Bone marrow (tissue), 2 donors: ENCODE measurements at regions not wholly inside any gene's neighbourhood (a gene's known extent, or its start where the extent isn't known, plus 50 kb on each side); places are given as distances from the start of the nearest gene placed in this dataset.

Source experiments
- DNase-seq, 2 donors: peaks; one replicate each; lab custom pipeline; 2025; lab: John Stamatoyannopoulos, UW

DNA sequence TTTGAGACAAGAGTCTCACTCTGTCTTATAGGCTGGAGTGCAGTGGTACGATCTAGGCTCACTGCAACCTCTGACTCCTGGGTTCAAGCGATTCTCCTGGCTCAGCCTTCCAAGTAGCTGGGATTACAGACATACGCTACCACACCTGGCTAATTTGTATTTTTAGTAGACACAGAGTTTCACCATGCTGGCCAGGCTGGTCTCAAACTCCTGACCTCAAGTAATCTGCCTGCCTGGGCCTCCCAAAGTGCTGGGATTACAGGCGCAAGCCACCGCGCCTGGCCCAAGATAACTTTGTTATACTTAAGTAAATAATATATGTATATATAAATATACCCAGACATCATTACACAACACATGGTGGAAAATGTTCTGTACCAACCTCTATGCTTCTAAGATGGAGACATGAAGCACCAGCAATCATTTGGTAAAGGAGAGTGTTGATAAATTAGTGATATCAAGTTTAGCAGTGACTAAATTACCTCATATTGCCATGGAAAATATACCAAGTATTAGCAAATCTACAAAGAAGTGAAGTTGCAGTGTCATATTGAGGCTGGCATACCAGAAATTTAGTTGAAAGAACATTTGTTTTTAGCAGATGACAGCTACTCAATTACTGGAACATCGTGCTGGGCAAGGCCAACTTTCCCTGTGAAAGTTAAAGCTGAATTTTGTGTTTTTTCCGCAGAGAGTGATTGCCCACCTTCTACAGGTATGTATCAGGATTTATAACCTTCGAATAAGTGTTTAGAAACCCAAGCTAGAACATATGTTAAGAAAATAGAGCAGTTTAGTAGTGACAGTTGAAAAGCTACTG is 177.7 kb downstream of the MYCN start:
- no peak for DNase-seq

DNA sequence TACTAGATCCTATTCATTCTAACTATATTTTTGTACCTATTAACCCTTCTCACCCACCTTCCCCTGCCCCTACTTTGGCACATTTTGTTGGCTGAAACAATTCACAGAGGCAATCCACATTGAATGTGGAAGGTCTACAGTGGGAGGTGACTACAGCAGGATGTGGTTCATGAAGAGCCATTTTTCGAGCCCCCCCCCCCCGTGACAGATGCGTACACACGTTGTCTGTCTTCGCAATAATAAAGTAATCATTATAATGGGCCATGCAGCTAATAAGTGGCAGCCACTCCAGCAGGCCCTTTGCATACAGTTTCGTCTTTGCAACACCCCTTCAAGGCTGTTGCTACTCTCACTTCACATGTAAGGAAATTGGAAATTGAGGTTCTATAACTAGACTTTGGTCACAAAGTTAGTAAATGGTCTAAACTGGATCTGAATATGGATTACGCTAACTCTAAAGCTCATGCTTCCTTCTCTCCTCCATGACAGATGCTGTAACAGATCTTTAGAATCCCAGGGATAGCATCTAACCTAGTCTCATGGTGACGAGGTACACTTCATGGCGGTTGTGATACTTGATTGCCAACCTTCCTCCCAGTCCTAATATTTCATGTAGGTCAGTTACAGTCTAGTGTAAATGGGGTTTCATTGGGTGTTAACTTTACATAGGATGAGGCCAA is 176.8 kb downstream of the MYCN start:
- no peak for DNase-seq

DNA sequence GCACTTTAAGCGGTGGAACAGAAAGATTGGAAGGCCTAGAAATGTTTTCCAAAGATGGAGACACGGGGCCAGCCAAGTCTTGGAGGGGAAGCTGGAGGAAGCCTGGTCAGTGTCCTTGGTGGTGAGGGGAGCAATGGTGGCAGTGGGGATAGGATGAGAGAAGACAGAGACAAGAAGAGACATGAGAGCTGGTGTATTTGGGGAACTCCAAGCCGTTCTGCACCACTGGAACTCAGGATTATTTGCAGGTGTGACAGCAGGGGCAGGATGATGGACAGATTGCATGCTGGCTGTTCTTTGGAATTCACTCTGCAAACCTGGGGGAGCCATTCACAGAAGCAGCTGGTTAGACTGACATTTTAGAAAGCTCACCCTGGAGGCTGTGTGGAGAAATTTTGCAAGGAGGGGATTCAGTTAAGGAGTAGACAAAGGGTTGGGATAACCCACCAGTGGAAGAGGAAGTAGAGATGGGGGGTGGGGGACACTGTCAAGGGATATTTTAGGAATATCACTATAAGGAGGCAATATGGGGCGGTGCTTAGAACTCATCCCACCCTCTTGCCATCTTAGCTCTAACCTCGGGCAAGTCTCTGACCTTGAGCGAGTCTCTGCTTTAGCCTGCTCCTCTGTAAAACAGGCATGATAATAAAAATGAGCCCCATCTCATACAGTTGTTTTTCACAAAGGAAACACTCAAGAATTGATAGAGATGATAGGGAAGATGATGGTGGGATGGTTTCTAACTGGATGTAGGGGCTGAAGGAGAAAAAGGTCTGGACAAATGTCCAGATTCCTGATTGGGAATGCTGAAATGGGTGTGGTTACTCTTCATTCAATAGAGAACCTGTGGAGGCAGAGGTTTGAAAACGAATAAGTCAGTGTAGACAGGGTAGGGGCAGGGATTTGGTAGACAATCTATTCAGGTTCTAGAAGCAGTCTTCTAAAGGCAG is 175.8 kb downstream of the MYCN start:
- no peak for DNase-seq

DNA sequence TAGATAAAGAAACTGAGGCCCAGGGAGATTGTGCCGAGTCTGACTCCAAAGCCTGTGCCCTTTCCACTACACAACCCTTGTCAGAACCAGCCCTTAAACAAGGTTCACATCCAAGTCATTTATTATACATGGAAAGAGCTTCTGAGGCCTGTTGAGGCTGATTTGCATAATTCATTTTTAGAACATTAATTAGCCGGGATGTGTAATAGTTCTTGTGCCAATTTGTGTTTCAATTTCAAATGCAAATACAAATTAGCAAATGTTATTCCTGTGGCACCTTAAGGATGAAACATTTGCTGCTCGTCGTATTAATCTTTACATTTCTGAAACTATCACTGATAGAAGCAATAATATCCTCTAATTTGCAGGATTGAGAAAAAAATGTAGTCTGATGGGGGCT is 174.9 kb downstream of the MYCN start:
- DNase-seq: no peak

DNA sequence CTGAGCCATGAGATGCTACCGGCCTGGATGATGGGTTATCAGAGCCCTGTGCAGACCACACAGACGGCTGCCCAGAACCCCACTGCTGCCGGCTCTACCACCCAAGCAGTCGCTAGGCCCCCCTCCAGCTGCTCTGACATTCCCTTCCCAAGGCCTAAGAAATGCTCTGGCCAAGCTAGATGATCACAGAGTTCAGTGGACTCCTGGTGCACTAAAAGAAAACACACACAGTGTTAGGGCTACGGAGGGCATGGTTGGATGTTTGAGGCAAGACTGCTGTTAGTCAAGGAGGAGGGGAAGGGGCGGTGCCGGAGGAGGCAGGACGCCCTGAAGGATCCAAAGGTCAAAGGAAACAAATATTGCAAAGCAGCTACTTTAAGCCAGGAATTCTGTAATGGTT is 174.5 kb downstream of the MYCN start:
- no peak for DNase-seq

DNA sequence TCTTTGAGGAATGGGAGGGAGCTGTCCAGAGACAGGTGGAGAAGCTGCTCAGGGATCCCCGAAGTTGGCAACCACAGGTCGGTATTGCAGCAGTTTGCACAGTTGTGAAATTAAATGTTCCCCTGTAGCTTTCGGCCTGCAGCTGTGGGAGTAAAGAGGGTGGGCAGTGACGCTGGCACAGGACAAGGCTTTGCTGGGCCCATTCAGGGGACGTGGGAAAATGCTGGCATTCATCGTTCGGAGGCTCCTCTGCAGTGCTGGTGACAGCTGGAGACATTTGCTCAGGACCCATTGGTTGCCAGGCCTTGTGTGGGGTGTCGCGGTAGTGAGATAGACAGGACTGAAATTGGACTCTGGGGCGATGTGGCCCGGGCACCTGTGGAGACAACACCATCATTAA is 173.7 kb downstream of the MYCN start:
- no peak for DNase-seq

DNA sequence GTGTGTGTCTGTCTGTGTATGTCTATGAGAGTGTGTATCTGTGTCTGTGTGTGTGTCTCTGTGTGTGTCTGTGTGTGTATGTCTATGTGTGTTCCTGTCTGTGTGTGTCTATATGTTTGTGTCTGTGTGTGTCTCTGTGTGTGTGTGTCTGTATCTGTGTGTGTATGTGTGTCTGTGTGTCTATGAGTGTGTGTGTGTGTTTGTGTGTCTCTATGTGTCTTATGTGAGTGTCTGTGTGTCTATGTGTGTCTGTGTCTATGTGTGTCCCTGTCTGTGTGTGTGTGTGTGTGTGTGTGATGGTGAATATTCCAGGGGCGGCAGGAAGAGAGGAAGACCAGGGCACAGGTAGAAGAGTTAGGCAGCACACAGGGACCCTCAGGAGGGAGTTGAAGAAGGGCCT is 173.2 kb downstream of the MYCN start:
- no peak for DNase-seq

DNA sequence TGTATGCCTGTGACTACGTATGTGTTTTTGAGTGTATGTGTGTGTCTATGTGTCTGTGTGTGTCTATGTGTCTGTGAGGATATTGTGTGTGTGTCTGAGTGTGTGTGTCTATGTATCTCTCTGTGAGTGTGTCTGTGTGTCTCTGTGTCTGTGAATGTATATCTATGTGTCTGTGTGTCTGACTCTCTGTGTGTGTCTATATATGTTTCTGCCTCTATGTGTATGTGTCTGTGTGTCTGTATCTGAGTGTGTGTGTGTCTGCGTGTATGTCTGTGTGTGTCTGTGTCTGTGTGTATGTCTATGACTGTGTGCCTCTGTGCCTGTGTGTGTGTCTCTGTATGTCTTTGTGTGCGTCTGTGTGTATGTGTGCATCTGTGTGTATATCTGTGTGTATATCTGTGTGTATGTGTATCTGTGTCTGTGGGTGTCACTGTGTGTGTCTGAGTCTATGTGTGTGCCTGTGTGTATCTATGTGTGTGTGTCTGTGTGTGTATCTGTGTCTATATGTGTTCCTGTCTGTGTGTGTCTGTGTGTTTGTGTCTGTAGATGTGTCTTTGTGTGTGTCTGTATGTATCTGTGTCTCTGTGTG is 172.7 kb downstream of the MYCN start:
- DNase-seq: no peak

DNA sequence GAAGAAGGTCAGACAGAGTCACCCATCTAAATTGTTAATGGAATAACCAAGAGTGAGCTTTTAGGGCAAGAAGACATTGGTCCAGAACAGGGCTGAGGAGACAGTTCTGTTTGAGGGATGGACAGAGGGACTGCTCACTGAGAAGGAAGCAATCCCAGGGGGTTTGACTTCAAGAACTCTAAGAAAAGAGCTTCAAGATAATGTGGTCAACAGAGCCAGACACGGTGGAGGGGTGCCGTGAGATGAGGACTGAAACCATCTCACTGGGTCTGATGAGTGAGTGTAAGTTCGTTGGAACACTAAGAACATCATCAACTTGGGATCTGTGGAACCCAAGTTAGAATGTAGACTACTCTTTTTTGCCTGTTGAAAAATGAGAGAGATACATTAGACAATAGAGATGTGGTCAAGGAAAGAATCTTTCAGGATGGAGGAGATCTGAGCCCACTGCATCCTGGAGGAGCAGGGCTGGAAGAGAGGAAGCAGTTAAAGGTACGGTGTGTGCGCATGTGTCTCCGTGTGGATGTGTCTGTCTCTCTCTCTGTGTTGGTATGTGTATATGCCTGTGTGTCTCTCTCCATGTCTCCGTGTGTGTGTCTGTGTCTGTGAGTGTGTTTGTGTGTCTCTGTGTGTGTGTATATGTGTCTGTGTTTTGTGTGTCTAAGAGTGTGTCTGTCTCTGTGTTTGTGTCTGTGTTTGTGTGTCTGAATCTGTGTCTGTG is 172.1 kb downstream of the MYCN start:
- no peak for DNase-seq

DNA sequence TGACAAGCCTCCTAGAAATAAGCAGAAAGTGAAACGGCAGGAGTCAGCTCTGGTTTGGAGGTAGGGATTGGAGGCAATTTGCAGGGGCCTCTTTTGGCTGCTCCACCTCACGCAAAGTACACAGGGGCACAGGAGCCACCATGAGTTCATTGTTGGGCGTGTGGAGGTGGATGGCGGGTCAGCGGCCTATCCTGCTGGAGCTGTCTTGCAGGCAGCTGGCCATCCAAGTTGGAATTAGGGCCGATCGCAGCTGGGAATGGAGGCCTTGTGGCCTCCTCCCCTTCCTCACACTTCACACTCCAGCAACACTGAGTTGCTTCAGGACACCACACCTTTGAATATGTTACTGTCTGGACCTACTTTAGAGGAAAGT is 171.5 kb downstream of the MYCN start:
- no peak for DNase-seq

DNA sequence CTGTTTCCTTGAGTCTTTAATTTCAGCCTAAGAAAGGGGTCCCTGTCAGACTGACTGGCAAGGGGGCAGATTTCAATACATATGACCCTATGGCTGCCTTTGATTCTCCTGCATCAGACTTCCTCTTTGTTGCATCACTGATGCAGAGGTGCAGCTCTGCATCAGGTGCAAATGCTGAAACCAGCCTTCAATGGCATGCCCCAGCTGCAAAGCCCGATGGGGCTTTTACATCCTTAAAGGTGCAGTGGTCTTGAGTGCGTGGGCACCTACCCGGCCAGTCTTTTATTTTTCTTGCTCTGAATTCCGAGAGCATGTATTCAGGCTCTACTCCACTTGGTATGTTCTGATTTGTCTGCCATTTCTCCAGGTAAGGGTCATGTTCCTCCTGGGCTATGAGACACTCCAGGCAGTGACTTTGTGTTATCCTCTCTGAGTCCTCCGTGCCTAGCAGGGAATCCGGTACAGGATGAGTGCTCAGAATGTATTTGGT is 169.5 kb downstream of the MYCN start:
- DNase-seq: no peak

DNA sequence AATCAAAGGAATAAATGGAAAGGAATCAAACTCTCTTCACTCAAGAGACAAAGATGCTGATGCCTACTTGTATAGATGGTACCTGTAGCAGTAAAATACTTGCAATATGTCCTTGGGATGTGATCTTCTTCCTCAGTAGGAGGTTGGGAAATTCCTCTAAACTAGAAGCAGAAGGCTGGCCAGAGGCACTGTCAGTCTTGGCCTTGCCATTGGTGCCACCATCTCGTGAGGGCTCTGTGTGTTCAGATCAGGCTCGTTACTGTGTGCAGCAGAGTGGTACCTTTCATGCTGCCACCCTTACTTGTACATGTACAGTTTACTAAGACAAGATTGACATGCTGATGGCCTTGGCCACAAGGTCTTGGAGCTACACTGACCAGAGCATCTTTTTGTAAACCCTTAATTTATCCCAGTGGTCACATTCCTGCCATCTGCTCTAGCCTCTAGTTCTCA is 169.0 kb downstream of the MYCN start:
- no peak for DNase-seq

DNA sequence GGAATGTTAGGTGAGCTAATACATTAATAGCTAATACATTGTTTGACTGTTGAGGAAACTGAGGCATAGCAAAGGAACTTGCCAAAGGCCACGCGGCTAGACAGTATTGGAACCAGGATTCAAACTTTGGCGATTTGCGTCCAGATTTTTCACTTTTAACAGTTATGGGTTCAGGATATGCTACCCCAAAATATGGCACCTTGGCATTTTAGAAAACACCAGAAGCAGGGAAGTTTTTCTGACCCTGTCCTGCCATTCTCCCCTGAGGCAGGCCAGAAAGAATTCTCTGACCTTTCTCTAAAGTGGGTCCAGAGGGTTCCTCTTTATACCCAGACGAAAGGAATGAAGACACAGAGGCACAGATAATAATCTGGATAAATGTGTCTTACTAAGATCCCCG is 166.9 kb downstream of the MYCN start:
- no peak for DNase-seq

DNA sequence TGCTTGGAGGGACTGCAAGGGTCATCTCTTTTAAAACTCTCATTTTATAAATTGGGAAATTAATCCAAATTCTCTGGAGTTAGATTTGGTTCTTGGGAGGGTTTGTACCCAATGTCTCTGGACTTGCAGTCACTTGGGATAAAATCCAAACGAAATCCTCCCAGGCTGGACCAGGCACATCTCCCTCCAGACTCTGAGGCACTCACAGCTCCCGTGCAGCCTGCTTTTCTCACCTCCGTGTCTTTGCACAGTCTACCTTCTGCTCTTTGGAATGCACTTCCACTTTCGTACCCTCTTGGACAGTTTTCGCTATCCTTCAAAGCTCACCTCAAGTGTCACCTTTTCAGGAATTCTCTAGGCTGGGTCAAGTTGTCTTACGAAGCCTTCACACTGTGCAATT is 166.3 kb downstream of the MYCN start:
- DNase-seq: no peak

DNA sequence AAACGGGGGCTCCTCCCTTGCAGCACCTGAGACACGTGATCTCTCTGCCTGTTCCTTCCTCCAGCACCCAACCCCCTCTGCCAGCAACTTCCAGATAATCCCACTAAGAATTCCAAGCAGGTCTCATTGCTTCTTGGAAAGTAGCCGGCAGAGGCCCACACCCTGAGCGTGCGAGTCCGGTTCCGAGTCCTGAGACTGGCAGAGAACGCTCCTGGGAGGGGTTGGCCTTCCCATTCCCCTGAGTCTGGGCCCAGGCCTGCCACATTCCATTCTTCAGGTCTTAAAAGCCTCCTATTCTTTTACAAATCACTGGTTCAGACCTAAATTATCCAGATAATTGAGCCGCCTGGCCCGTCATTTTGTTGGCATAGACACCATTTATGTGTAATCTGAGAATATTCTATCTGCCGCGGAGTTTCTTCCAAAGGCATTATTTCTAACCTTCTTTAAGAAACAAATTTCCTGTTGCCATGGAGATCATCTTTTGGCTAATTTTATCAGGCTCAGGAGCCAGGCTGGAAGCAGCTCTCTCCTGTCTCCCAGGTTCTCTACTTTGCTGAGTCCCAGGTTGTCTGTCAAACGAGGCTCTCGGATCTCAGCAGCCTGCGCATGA is 165.4 kb downstream of the MYCN start:
- DNase-seq: no peak

DNA sequence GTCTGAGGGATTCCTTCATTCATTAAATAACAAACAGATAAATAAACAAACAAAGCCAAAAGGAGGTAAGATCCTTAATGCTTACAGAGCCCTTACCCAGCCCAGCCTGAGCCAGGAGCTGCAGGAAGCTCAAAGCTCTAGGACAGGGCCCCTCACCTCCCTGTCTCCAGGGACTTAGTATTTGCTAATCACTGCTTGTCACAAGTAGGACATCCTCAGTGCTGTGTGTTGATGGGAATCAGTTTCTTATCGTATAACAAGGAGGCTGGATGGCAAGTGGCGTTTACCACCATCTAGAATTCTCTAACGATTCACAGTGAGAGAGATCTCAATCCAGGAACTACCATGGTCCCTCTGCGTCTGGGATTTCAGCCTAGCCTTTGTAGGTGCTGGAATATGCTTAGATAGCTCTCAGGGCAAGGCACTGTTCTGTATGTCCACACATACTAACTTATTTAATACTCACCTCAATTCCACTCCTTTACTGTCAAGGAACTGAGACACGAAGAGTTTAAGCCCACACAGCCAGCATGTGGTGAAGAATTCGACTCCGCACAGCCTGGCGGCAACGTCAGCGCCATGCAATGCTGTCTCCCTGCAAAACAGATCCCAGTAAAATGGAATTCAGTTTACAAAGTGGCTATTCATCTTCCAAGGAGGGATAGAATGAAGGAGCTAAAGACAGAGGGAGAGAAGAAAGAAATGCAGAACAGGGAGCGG is 164.8 kb downstream of the MYCN start:
- no peak for DNase-seq

DNA sequence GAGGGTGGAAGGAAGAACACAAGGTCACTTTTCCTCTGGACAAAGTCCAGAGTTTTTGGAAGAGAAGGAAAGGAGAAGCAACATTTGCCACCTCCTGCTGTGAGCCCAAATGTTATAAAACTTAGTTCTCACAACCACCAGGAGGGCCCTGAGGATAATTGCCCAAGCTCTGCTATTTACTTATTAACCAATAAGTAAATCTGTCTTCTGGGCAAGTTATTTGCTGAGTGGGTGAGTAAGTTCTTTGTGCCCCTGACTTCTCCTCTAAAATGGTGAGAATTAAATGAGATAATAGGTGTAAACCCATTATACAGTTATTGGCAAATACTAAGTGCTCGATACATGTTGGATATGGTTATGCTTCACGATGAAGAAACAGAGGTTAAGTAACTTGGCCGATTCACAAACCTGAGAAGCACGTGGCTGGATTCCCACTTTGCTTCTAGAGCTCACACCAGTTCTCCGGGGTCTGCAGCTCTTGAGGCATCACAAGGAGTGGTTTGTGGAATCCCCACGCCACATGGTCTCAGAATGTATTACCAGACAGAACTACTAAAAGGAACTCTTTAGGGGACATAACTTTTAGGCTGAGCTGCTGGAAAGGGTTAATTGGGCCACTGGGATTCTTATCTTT is 164.1 kb downstream of the MYCN start:
- DNase-seq: no peak

DNA sequence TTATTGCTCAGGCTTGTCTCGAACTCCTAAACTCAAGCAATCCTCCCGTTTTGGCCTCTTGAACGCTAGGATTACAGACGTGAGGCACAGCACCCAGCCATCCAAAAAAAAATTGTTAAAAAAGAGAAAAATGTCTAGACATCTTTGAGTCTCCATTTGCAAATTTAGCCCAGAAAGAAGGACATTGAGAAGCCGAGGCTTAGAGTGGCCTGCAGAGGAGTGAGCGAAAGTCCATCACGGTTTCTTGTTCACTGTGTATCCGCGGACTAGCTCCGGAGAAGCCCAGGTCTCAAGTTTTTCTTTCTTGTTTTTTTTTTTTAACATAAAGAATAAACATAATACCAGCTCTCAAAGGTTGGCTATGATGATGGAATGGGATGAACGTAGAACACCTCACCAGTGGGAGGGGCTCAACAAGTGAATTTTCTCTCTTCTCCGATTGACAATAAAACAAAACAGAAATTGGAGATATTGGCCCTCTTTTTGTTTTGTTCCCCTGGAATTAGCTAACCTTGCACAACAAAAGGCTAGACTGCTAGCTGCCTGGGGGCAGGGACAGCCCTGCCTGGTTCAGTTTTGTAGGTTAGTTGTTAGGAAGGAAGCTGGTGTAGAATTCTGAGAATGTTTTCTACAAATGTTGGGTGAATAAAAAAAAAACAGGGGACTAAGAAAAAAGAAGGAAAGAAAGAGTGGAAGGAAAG is 163.4 kb downstream of the MYCN start:
- no peak for DNase-seq

DNA sequence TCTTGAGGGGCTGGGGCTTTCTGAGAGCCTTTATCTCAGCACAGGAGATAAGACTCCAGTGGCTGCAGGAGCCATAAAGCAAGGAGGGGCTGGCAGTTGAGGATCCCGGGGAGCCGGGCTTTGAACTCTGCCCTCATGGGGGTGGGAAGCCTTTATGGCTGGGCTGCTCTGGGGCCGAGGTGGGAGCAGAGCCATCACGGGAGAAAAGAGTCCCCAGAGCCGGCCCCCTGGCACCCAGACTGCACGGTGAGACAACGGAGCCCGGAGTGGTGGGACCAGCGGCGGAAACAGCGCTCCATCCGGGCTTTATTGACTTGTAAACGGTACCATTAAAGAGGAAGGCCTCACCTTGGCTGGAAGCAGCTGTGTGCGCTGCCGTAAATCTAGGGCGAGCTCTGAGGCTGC is 162.6 kb downstream of the MYCN start:
- no peak for DNase-seq
